GM19023 (cell line): ENCODE measurements at regions not wholly inside any gene's neighbourhood (a gene's known extent, or its start where the extent isn't known, plus 50 kb on each side); places are given as distances from the start of the nearest gene placed in this dataset.
"Not testable (repeated sequence)": the region's sequence is repeated elsewhere in the genome, so short reads cannot be mapped to it uniquely, and the experiment has no call there.

Experiments used
- ATAC-seq: cut with Tn5 transposase; IDR thresholded peaks from one replicate; pipeline ENCODE4 v1.9.1; 2021; ENCODE audit warnings: mild to moderate bottlenecking, moderate library complexity; ENCODE audit not compliant: unreplicated experiment

DNA sequence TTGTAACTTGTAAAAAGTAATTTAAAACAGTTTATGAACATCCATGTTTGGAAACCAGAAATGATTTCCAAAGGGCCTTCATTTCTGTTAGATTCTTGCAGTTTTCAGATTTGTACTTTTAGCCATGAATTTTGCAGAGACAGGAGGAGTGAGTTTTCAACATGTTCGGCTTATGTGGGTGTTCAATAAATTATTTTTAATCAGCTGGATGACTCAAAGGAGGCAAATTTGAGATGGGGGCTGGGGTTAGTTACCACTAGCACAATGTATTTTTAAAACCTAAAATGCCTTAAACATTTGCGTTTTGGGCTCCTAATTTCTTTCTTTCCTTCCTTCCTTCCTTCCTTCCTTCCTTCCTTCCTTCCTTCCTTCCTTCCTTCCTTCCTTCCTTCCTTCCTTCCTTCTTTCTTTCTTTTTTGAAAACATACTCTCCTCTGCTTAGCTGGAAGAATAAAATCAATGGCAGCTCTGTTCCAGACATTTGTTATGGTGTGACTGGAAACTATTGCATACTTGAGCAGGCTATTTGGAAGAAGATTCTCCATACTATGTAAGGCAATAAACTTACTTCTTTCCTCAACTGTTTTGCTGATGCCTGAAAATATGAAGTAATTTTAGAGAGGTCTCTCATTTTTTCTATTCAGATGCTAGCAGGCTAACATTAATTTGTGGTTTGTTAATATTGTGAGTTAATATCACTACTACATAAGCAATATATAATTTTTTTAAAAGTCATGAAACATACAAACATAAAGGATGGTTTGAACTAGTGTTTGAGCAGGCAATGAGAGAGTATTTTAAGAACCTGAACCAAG lies 394.4 kb downstream of the NYAP2 start:
- ATAC-seq: no peak

DNA sequence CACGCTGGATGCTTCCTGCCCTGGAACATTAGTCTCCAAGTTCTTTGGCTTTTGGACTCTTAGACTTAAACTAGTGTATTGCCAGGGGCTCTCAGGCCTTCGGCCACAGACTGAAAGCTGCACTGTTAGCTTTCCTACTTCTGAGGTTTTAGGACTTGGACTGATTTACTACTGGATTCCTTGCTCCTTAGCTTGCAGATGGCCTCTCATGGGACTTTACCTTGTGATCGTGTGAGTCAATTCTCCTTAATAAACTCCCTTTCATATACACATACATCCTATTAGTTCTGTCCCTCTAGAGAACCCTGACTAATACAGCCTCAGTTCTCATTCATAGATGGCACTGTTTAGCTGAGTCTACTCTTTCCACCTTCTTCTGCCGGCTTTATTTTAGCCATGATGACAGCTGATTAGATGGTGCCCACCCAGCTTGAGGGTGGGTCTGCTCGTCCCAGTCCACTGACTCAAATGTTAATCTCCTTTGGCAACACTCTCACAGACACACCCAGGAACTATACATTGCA lies 389.1 kb downstream of the NYAP2 start:
- no peak for ATAC-seq

DNA sequence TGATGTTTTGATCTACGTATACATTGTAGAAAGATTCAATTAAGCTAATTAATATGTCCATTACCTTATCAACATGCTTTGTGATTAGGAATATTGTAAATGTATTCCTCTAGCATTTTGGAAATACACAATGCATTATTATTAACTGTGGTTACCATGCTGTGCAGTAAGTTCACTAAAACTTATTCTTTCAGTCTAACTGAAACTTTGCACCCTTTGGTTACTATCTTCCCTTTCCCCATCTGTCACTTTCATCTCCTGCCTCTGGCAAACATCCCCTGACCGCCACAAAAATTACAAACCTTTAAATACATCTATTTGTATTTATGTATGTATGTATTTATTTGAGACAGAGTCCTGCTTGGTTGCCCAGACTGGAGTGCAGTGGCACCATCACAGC lies 388.0 kb downstream of the NYAP2 start:
- no peak for ATAC-seq

DNA sequence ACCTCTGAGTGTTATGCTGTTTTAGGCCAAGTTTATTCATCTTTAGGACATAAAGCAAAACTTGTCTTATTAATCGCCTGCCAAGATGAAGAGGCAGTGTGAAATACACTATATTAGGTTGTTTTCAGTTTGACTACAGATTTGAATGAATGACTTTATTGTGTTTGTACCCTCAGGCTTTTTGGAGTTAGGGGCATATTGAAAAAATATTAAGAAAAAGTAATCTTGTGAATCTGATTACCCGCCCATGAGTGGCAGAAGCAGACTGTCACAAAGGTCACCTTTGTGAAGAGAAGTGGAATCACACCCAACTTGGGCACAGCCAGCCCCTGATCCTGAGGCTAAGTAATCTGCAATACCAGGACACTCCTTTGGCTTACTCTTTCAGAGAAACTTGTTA lies 382.5 kb downstream of the NYAP2 start:
- no peak for ATAC-seq

DNA sequence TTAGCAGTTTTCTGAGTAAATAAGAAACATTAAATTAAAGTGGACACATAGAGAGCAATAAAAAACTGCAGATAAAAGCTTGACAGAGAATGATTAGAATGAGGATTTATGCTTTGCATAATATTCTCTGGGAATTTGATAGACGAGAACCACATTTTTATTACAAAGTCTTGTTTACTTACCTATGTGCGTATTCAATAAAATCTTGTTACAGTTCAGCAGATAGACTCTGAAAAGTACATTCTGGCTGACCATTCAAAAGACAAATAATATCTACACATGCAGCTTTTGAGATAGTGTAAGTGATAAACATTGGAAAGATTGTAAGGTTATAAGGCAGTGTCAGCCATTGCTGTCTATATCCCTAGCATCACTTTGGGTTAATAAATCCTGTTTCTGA lies 381.6 kb downstream of the NYAP2 start:
- no peak for ATAC-seq

DNA sequence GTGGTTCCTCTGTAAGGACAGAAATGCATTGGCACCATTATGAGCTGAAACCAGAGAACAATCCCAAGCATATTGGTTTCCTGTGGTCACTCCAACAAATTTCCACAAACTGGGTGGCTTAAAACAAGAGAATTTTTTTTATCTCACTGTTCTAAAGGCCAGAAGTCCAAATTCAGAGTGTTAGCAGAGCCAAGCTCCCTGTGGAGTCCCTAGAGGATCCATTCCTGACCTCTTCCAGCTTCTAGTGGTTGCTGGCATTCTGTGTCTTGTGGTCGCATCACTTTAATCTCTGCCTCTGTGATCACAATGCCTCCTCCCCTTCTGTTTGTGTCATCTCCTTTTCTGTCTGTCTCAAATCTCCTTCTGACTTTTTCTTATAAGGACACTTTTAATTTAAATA lies 380.3 kb downstream of the NYAP2 start:
- ATAC-seq: no peak

DNA sequence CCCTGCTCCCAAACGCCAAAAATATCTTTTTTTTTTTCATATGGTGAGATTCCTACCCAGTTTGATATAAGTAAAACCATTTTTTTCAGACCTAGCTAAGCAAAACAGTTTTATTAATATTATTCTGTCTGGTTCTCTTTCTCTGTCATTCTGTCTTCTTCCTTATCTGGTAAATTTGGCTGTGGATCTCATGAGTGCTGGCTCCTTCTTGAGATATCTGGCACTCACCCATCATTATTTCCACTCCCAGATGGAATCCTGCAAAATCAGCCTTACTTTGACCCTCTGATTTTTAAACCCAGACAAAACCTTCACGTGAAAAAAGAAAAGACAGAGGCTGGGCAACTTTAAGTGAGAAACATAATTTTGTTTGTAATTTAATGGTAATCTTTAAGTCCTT lies 373.6 kb downstream of the NYAP2 start:
- no peak for ATAC-seq

DNA sequence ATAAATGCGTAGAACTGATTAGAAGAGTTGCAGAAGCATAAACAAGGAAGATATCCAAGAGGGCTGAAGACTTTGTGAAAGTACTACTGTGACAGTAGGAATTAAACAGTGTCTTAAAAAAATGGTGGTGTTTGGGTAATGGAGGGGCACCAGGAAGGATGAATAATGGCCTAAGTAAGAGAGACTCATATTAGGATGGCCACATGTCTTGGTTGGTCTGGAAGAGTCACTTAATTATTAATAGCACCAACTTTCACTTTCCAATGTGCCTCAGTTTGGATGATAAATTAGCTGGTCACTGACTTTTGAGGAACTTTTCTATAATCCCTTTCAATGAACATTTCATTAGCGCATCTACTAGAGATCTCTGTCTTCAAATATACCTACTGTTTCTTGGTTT lies 372.2 kb downstream of the NYAP2 start:
- no peak for ATAC-seq

DNA sequence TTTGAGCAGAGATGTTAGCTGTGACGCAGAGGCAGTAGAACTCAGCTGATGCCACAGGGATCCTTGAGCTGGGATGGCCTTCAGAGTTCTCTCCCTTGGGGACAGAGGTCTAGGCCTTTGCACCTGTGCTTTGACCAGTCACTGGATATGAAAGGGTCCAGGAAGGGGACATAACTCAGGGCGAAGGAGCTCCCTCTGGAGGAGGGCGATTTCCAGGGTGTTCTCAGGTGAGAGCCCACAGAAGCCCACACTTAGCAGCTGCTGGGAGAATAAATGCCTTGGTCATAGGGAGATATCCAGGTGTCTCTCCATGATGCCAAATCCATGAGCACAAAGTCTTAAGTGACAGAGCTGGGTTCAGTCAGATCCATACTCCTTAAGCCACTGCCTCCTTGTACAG lies 369.2 kb downstream of the NYAP2 start:
- ATAC-seq: no peak

DNA sequence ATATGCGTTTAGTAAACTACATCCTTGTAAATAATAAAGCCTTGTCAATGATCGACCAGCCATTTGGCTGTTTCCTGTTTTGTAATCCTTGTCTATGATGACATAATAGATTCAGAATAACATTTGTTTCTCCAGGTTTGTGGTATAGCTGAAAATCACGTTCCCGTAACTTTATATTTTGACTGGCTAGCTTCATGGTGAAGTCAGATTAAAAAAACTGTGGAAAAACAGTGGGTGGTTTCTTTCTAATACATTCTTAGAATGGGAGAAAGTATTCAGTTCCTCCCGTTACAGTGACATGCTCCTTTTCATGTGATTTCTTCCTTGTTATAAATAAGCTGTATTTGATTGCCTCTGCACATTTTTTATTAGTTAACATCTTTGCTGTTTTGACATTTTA lies 366.9 kb downstream of the NYAP2 start:
- no peak for ATAC-seq

DNA sequence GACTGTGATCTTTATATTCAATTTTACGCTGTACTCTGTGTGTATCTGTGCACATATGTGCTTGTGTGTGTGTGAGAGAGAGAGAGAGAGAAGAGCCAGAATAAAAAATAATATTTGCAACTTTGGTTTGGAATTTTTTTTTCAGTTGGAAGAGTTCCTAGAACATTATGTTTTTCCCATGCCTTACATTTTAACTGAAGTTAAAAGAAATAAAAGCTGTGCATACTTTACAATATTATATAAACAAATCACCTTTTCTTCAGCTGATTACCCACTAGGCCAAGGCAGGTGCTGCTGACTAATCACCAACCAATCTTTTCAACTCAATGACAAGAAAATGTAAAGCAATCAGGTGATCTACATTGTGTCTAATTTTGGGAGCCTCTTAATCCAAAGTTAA lies 366.3 kb downstream of the NYAP2 start:
- no peak for ATAC-seq

DNA sequence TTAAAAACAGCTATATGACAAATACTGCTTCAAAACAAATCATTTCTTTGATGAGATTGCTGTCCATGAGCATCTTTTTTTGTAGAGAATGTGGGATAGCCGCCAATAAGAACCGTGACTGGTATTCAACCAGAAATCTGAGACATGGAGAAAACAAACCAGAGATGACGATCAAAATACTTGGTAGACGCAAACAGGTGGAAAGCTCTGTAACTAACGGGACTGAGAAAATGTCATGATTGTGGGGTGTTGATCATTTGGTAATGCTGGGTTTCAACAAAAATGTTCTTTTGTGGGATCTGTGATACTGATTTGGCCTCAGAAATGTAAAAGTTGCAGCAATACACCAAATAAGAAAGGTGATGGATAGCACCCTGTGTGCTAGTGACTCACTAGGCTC lies 364.8 kb downstream of the NYAP2 start:
- ATAC-seq: no peak

DNA sequence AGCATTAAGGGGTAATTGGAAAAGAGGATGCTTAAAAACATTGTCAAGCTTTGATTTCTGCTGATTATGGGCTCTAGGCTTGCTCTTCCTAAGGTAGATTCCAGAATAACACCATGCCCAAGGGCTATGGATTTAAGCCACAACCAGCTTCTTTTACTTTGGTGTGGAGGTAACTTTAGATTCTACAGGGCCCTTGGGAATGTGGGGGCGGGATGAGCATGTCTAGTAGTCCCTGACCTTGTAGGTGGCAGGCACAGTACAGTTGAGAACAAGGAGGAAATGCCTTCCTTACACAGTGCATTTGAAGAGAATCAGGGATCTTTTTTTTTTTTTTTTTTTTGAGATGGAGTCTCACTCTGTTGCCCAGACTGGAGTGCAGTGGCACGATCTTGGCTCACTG lies 364.2 kb downstream of the NYAP2 start:
- no peak for ATAC-seq

DNA sequence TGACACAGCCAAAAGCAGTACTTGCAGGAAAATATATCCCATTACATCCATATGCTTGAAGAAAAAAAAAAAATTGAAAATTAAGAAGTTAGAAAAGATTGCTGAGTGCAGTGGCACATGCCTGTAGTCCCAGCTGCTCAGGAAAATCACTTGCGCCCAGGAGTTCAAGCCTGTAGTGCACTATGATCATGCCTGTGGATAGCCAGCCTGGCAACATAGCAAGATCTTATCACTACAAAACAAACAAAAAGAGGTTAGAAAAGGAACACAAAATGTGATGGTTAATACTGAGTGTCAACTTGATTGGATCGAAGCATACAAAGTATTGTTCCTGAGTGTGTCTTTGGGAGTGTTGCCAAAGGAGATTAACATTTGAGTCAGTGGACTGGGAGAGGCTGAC lies 361.9 kb downstream of the NYAP2 start:
- no peak for ATAC-seq

DNA sequence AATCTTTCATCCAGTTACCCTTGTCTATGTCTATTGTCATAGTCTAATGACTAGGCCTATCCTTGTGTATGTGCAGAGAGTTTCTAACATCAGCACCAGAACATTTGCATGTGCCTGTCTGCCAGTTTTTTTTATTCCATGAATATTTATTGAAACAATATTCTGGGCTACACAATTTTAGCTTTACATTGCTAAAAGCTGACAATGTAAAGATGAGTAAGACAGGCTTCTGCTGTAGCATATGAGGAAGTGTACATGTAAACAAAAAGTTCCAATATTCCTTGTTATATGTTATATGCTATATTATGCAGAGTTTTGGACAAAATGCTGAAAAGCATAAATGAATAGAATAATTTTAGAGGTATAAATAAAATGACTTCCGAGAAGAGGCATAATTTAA lies 357.7 kb downstream of the NYAP2 start:
- ATAC-seq: no peak

DNA sequence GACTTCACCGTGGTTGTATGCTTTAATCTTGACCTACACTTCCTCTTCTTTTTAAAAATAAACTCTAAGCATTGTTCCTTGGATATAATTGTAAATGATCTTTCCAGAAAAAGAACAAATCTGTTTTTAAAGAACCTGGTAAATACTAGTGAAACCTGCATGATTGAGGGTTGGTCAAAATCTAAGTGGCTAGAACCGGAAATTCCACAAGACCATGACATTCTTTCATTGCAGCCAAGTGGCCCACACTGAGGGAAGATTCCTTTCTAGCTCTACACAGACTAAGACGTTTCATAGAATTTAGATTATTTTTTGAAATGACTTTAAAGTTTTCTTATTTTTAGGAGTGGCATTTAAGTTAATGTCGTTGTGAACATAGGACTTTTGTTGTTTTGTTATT lies 356.7 kb downstream of the NYAP2 start:
- ATAC-seq: no peak

DNA sequence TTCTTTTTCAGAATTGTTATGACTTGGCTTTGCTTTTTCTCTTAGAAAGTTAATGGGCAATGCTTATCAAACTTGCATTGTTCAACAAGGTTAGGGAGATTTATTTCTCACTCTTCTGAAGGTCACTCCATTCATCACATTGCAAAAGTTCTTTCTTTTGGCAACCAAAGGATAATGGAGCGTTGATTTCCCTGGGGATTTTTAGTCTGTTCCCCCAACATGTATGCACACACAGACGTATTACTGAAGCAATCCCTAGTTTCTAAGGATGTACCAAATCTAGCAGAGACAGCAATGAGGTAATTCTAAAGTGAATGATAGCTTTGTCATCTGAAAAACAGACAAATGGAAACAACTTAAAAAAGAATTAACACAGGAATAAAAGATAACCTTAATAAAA lies 349.1 kb downstream of the NYAP2 start:
- ATAC-seq: no peak

DNA sequence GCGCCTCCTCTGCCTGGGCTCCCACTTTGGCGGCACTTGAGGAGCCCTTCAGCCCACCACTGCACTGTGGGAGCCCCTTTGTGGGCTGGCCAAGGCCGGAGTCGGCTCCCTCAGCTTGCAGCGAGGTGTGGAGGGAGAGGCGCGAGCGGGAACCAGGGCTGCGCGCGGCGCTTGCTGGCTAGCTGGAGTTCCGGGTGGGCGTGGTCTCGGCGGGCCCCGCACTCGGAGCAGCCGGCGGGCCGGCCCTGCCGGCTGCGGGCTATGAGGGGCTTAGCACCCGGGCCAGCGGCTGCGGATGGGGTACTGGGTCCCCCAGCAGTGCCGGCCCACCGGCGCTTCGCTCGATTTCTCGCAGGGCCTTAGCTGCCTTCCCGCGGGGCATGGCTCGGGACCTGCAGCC lies 344.5 kb downstream of the NYAP2 start:
- ATAC-seq: not testable (repeated sequence)

DNA sequence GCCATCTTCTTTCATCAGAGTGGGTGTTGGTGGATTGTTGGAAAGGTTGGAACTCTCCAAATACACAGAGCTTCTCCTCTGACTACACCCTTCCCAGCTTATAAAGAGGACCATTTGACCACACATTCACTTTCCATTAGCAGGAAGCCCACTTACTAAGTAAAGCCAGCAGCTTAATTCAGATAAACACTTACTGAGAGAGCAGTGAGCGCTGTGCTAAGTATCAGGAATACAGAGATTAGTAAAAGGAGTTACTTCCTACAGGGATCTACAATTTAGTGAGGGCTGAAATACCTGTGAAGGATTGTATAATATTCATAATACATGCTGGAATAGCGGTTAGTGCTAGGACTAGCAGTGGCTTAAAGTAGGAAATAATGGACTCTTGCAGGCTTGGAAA lies 343.0 kb downstream of the NYAP2 start:
- no peak for ATAC-seq

DNA sequence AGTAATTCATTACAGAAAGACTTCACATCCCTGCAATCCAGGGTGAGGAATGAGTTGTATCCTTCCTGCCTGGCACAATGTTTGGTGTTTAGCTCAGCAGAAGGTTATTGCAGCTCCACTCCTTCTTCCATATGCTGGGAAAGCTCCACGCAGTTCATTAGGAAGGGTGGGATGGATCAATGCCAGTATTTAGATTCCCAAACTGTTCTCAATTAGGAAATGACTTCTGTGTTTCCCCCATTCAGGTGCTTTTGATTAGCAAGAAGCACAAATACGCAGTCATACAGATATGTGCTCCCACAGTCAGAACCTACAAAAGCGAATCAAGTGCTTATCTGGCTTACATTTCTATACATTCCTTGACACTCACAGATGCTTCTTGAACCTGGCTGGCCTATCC lies 340.6 kb downstream of the NYAP2 start:
- no peak for ATAC-seq

DNA sequence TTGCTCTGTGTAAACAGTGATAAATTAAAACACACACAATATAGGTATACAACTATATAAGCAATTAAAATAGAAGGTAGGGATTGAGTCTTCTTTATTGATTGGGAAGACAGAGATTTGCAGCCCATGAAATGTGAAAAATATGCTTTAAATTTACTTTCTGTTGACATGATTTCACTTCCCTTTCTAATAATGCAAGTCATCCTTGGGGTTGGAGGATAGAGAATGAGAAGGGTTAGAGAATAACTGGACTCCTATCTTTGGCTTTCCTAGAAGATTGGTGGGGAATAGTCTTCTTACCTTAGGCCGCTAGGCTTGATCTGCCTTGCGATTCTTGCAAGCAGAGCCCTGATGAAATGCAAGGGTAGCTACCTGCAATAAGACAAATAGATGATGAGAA lies 339.8 kb downstream of the NYAP2 start:
- ATAC-seq: no peak

DNA sequence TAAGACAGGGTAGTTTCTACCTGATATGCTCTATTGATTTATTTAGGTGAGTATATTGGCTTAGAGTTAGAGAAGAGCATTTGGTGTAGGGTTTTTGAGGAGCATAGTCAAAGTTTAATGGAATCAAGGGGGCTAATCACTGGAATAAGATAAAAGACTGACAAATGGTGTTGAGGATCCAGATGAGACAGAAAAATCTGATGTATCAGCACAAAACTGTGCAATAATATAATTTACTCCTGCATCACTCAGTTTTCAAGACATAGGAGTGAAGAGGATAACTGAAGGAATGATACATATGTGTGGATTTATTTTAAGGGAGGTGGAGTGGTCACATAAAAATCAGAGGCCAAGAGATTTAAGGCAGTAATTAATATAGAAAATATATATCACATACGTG lies 339.2 kb downstream of the NYAP2 start:
- ATAC-seq: no peak

DNA sequence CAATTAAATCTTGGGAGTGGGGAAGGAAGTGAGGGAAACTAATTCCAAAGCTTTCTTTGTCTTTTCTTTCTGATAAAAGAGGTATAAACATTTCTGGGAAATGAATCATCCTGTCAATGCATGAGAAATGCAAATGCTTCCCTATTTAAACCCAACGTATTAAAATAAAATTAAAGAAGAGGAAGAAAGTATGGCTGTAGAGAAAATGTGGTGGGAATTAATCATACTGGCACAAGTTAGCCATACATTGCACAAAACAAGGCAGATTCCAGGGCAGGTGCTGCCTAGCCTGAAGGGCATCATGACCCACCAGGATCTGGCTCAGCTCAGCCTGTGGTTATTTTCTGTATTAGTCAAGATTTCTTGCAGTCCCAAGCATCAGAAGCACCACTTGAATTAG lies 338.0 kb downstream of the NYAP2 start:
- no peak for ATAC-seq
